Activated CD8-positive, alpha-beta memory T cell treated with anti-CD3 and anti-CD28 coated beads, Interleukin-2, amount 50 U/mL, for 24 hours (primary cell): ENCODE measurements at regions not wholly inside any gene's neighbourhood (a gene's known extent, or its start where the extent isn't known, plus 50 kb on each side); places are given as distances from the start of the nearest gene placed in this dataset.

ENCODE experiments used
- DNase-seq: peaks from one replicate; pipeline ENCODE4 v3.0.0-alpha.2; 2020; ENCODE audit errors: extremely low read depth

- DNase-seq = no peak
These were observed 194.5 kb upstream of the SOX5 start for GRCh38 chr12:24143928-24144327.

- no peak for DNase-seq
These were observed 189.6 kb upstream of the SOX5 start for GRCh38 chr12:24139035-24139434.

- no peak for DNase-seq
These were observed 188.6 kb upstream of the SOX5 start for GRCh38 chr12:24138041-24138440.

GRCh38 chr12:24135158-24135850 is 185.8 kb upstream of the SOX5 start:
- DNase-seq = no peak

DNA sequence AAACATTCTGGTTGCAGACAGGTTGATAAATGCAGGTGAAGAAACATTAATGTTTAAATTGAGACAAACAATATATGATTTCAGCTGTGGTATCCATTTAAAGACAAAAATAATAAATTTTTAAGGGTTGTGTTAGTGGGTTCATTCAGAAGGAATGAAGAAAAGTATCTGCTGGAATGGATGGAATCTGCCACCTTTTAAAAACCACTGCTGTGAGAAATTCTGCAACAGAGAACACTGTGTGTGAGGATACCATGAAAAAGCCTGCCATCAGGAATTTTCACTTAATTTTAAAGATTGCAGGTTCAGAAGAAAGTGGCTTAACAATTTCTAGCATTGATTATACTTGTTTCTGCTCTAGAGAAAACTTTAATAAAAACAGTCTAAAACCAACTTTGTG is 184.6 kb upstream of the SOX5 start:
- DNase-seq = no peak

DNA sequence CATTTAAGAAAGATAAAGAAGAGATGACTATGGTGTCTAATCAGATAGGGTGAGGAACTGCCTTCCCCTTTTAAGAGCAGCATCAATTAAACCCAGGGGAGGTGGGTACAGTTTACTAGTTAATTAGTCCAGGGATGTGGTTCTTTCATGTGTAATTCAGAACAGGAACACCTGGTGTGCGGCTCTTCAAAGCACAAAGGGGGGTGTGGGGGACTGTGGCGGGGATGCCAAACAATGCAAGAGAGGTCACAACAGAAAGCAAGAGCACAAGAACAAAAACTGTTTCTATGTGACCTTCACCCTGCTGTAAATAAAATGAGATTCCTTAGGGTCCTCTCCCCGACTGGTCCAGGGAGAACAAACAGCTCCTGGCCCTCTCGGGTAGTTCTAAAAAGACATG is 183.9 kb upstream of the SOX5 start:
- DNase-seq = no peak

DNA sequence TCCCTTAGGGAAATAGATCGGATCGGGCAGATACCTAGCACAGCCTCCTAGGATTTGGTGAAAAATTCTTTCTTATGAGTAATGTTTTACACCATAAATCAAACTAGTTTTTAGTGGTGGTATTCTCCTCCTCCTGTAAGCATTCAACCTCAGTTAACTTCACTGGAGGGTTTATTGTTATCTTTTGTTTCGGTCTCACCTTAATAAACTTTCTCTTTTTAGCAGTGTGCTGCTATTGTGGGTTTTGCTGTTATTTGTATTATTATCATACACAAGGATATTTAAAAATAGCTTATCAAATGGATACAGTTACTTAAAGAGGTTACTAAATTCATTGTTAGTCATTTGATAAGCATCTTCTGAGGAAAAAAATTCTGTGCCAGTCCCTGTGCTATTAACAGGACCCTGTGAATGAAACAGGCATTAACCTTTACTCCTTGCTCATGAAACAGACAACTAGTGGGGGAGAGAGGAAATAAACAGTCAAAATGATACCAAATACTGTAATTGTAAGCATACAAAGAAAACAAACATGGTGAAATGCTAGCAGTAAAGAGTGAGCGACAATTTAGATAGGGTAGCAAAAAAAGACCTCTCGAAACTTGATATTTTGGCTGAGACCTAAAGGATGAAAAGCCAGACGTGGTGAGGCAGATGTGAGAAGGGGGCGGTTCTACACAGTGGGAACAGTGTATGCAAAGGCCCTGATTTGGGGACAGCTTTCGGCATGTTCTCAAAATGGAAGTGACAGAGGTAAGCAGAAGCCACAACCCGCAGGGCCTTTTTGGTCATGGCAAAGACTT is 178.7 kb upstream of the SOX5 start:
- no peak for DNase-seq

DNA sequence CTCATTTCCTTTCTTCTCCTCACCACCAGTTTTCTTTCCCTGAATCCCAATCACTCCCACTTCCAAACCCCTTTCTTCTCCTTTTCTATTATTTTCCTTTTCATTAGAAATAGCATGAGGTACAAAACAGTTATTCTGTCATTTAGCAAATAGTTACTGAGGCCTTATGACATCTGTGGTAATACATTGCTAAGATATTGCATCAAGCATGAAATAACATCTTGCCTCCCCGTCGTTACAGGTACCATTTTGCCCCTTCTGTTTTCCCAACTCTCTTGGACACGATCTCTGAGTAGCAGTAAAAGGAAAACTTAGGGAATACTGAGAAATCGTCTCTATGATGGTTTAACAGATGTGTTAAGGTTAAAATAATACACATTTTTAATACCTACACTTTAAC is 175.8 kb upstream of the SOX5 start:
- DNase-seq = no peak

DNA sequence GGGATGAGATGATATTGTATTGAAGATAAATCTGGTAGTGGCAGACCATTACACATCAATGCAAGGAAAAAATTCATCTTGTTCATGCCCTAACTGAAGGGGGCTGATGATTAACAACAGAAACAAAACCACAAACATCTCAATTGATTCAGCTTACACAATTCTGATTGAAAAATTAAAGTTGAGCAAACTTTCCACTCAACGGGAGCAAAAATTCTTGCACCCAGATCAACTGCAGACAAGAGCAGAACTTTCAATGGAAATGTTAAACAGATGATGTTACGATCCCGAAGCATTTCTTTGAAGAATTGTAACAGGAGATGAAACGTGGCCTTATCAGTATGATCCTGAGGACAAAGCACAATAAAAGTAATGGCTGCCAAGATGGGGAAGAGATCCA is 172.4 kb upstream of the SOX5 start:
- no peak for DNase-seq

DNA sequence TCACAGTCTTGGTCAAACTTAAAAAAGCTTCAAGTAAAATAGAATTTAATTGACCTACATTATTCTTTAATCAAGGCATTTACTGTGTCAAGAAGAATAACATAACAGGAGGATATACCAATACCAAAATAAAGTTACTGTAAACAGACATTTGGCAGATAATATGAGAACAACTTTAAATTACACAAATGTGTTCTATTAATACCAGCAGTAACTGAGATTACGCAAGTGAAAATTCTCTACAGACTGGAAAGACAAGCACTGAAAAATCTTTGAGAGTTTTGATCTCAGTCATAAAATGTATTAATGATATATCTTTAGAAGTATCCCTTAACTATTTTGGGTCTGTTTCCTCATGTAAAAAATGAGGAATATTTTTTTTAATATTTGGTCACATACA is 169.2 kb upstream of the SOX5 start:
- no peak for DNase-seq

DNA sequence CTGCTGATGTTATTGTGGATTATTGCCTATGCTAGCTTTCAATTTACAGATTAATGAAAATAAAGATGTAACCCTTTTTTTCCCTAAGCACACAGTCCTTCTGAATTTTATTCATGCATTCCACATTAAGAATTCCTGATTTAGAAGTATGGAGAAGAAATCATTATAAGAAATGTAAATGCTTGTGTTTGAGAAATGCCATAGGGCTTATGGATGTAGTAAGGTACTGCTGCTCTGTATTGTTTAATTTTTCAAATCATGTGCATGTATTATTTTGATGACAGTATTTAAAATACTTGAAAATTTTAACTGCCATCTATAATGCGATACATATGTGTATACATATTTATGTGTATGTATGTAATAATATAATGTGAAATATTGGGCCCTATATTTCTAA is 167.1 kb upstream of the SOX5 start:
- DNase-seq = no peak

DNA sequence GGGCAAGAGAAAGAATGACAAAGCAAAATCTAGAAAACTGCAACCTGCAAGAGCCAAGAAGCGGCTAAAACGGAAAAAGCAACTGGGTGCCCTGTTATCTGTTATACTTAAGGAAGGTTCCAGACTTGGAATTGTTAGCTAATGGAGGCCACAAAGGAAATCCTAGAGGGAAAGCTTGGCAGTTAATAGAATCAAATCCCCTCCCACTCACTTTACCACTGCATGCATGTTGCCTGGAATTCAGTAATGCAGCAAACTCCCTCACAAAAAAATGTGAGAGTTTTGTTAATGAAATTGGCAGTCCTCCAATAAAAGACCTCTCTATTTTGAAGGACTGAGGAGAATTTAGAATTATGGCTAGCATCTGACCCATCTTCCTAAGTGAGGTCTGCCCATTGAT is 164.2 kb upstream of the SOX5 start:
- no peak for DNase-seq

DNA sequence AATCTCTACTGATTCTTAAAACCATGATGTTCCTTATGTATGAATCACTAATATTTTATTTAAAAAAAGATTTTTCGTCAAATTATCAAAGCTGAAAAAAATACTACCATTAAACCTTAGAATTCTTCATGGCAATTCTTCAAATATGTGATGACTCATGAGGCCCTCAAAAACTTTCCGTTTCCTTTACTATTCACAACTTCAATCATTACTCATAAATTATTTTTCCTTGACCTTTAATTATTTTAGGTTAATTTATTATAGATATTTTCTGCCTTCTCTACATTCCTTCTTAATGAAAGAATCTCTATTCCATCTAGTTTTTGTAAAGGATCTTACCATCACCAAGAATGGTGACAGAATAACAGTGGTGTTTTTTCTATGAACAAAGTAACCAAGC is 162.1 kb upstream of the SOX5 start:
- no peak for DNase-seq

- no peak for DNase-seq
These were observed 161.6 kb upstream of the SOX5 start for GRCh38 chr12:24111086-24111485.

DNA sequence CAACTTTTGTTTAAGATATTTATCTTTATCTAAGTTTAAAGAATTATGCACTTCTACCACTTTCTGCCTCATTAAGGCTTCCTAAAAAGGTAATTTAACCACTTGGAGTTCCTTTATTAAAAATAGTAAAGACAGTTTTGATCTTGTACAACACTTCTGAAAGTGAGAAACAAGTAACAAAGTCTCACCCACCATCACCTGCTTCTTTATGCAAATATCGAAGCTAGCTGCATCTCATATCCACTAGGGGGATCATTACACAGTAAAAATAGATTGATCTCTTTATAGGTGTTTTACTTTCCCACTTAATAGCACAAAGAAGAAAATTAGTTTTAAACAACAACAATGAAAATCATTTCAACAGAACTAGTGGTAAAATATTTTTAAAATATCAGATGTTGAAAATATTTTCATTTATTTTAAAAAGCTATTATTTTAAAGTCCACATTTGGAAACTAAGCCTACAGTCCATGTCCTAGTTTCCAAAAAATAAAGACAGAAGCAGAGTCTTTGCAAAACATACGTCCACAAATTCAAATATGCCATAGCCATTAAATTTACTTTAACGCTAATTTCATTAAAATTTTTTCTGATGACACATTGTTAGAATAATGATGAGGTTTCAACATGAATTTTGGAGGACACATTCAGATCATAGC is 160.0 kb upstream of the SOX5 start:
- DNase-seq = no peak

GRCh38 chr12:24102676-24103075 is 153.2 kb upstream of the SOX5 start:
- no peak for DNase-seq

GRCh38 chr12:24099576-24099975 is 150.1 kb upstream of the SOX5 start:
- DNase-seq = no peak

- DNase-seq = no peak
These were observed 145.8 kb upstream of the SOX5 start for GRCh38 chr12:24095245-24095644.

GRCh38 chr12:24089510-24089890 is 140.0 kb upstream of the SOX5 start:
- no peak for DNase-seq

DNA sequence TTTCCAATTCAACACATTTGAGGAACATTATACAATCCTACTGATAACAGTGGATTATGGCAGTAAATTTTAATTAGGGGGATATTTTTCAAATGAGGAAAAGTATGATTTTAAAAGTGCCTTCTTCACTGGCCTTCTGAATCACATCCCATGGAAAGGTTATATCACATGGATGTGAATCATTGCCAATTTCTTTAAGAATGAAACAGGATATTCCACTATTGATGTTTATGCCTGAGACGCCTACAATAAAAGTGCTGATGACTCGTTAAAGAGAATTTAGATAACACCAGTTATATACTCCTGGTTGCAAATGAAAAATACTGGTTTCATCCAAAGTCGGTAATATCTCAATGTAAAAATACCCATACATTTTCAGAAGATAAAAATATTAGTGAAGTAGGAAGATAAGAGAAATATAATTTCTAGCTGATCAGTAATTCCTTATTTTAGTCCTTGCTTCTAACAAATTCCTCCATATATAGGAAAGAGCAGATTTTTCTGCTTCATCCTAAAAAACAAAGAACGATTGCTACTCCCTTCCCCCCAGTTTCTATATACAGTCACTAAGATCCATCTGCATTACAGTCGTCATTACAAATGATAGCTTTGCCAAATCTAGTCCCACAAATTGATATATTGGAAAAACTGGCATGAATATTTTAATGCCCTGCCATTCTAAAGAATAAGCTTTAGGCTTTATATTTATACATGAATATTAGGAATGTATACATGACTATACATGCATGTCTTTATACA is 139.5 kb upstream of the SOX5 start:
- DNase-seq = no peak

GRCh38 chr12:24087294-24087693 is 137.8 kb upstream of the SOX5 start:
- no peak for DNase-seq

- no peak for DNase-seq
These were observed 135.3 kb upstream of the SOX5 start for GRCh38 chr12:24084800-24085199.
